Natural killer cell (primary cell): ENCODE measurements at regions not wholly inside any gene's neighbourhood (a gene's known extent, or its start where the extent isn't known, plus 50 kb on each side); places are given as distances from the start of the nearest gene placed in this dataset.

Experiments
- ATAC-seq, 3 donors: fragments of 150-1000 bp in 2 of 3; fragments of 200-7000 bp in 1 of 3; cut with Tn5 transposase; 1 replicate in 1 of 3; 2 replicates in 2 of 3; pipeline ENCODE4 v1.10.0; 2021; ENCODE audit warnings: mild to moderate bottlenecking in 2 of 3, moderate library complexity in 2 of 3
- DNase-seq, 2 donors: peaks; one replicate each; pipeline versions ENCODE4 v3.0.0 to v3.0.0-alpha.2; 2013 to 2021; ENCODE audit warnings: mixed read lengths in 1 of 2
- H3K27ac ChIP-seq: one replicate; pipeline ENCODE4 v1.5.1; 2013; ENCODE audit warnings: mild to moderate bottlenecking, low read length
- H3K27me3 ChIP-seq: one replicate; pipeline ENCODE4 v1.6.1; 2013; ENCODE audit warnings: low read length; ENCODE audit not compliant: control insufficient read depth, insufficient read depth
- H3K36me3 ChIP-seq: one replicate; pipeline ENCODE4 v1.6.1; 2013; ENCODE audit warnings: low read length; ENCODE audit not compliant: control insufficient read depth, insufficient read depth
- H3K4me1 ChIP-seq: one replicate; pipeline ENCODE4 v1.6.1; 2013; ENCODE audit warnings: low read length; ENCODE audit not compliant: control insufficient read depth, insufficient read depth
- H3K4me3 ChIP-seq: one replicate; pipeline ENCODE4 v1.5.1; 2013; ENCODE audit warnings: low read length
- H3K9me3 ChIP-seq: one replicate; pipeline ENCODE4 v1.6.1; 2013; ENCODE audit warnings: low read length; ENCODE audit not compliant: control insufficient read depth, insufficient read depth
- H3K27ac Mint-ChIP-seq, 2 donors: one replicate each; pipeline ENCODE4 v1.8.0; 2022; ENCODE audit warnings: mild to moderate bottlenecking in 2 of 2, mixed read lengths in 2 of 2, moderate library complexity in 1 of 2
- H3K27me3 Mint-ChIP-seq, 2 donors: one replicate each; pipeline ENCODE4 v1.8.0; 2022; ENCODE audit warnings: low read depth in 2 of 2, mixed read lengths in 2 of 2
- H3K36me3 Mint-ChIP-seq: one replicate; pipeline ENCODE4 v1.8.0; 2022; ENCODE audit warnings: mixed read lengths
- H3K4me1 Mint-ChIP-seq, 2 donors: one replicate each; pipeline ENCODE4 v1.8.0; 2022; ENCODE audit warnings: mixed read lengths in 2 of 2
- H3K4me3 Mint-ChIP-seq: one replicate; pipeline ENCODE4 v1.8.0; 2022; ENCODE audit warnings: mild to moderate bottlenecking, moderate library complexity, mixed read lengths
- H3K9me3 Mint-ChIP-seq, 2 donors: one replicate each; pipeline ENCODE4 v1.8.0; 2022; ENCODE audit warnings: mixed read lengths in 2 of 2
- CTCF ChIP-seq: fragments of 200-600 bp; IDR thresholded peaks from one replicate; pipeline ENCODE4 v1.8.0; 2022; ENCODE audit warnings: antibody characterized with exemption
- WGBS: methylation state at CpG from one replicate; pipeline ENCODE4 v1.1.7; 2013; ENCODE audit warnings: missing lambda C conversion rate; ENCODE audit not compliant: insufficient coverage; 5-methylcytosine and 5-hydroxymethylcytosine counted together
- intact Hi-C: fragments of 100-400 bp; cut with micrococcal nuclease; formaldehyde crosslinking; loops from one replicate; pipeline ENCODE4 v1.14.2; 2022

- Histone ChIP-seq H3K27ac (no peak overlapping the region), H3K4me3 (no peak overlapping the region), H3K4me1 (no peaks in the 10 kb centered on the region), H3K9me3 (no peaks in the 10 kb centered on the region), H3K27me3 (no peaks in the 10 kb centered on the region), H3K36me3 (no peaks in the 10 kb centered on the region)
- no peak overlapping the region for H3K27ac Mint-ChIP-seq
- no peaks in the 10 kb centered on the region for H3K36me3 Mint-ChIP-seq
- WGBS, result 90% methylated on average over 6 of the region's 7 CpGs
- ATAC-seq, result no peak
- intact Hi-C loops, result no loop called here
- no peaks in the 10 kb centered on the region for H3K4me1 Mint-ChIP-seq
- H3K4me3 Mint-ChIP-seq, result no peak overlapping the region
- TF ChIP-seq CTCF, result no peak
- no peaks in the 10 kb centered on the region for H3K27me3 Mint-ChIP-seq
- no peaks in the 10 kb centered on the region for H3K9me3 Mint-ChIP-seq
- DNase-seq, result no peak
These were observed 346.4 kb upstream of the SLC24A2 start for GRCh38 chr9:20135119-20135697.

- no peak overlapping the region for H3K27ac Mint-ChIP-seq
- H3K27me3 ChIP-seq, result no peaks in the 10 kb centered on the region
- intact Hi-C loops, result no loop called here
- no peak overlapping the region for H3K4me3 ChIP-seq
- no peaks in the 10 kb centered on the region for H3K9me3 Mint-ChIP-seq
- no peak overlapping the region for H3K4me3 Mint-ChIP-seq
- no peaks in the 10 kb centered on the region for H3K4me1 Mint-ChIP-seq
- no peaks in the 10 kb centered on the region for H3K36me3 ChIP-seq
- TF ChIP-seq CTCF, result no peak
- WGBS, result 67% methylated on average over 1 of the region's 1 CpG
- H3K9me3 ChIP-seq, result no peaks in the 10 kb centered on the region
- H3K36me3 Mint-ChIP-seq, result no peaks in the 10 kb centered on the region
- no peaks in the 10 kb centered on the region for H3K4me1 ChIP-seq
- DNase-seq, result no peak
- ATAC-seq, result no peak
- H3K27ac ChIP-seq, result no peak overlapping the region
- peaks cover 3 to 12% of the 10 kb centered on the region in 2 donors for H3K27me3 Mint-ChIP-seq
These were observed 336.9 kb upstream of the SLC24A2 start for GRCh38 chr9:20125727-20126126.

GRCh38 chr9:20119566-20119965 lies 330.7 kb upstream of the SLC24A2 start:
- Histone ChIP-seq H3K27me3 (no peaks in the 10 kb centered on the region), H3K4me3 (no peak overlapping the region), H3K4me1 (no peaks in the 10 kb centered on the region), H3K9me3 (no peaks in the 10 kb centered on the region), H3K27ac (no peak overlapping the region), H3K36me3 (no peaks in the 10 kb centered on the region)
- Mint-ChIP-seq H3K36me3 (no peaks in the 10 kb centered on the region), H3K4me3 (no peak overlapping the region), H3K9me3 (peaks cover 0 to 2% of the 10 kb centered on the region in 2 donors), H3K4me1 (no peaks in the 10 kb centered on the region), H3K27ac (no peak overlapping the region), H3K27me3 (no peaks in the 10 kb centered on the region)
- WGBS, result 100% methylated on average over 1 of the region's 1 CpG
- ATAC-seq (no peak), DNase-seq (no peak)
- TF ChIP-seq CTCF, result no peak
- intact Hi-C loops, result no loop called here

- Mint-ChIP-seq H3K36me3 (no peaks in the 10 kb centered on the region), H3K27me3 (peaks cover 3 to 6% of the 10 kb centered on the region in 2 donors), H3K9me3 (peaks cover 0 to 2% of the 10 kb centered on the region in 2 donors), H3K27ac (no peak overlapping the region), H3K4me1 (no peaks in the 10 kb centered on the region), H3K4me3 (no peak overlapping the region)
- no peak for ATAC-seq
- no CpG with 5 or more reads among the region's 2 CpGs for WGBS
- Histone ChIP-seq H3K9me3 (no peaks in the 10 kb centered on the region), H3K4me3 (no peak overlapping the region), H3K36me3 (no peaks in the 10 kb centered on the region), H3K4me1 (no peaks in the 10 kb centered on the region), H3K27ac (no peak overlapping the region), H3K27me3 (no peaks in the 10 kb centered on the region)
- DNase-seq, result no peak
- no peak for TF ChIP-seq CTCF
- intact Hi-C loops, result no loop called here
These were observed 329.1 kb upstream of the SLC24A2 start for GRCh38 chr9:20117986-20118385.
